ENCODE measurements at regions not wholly inside any gene's neighbourhood (a gene's known extent, or its start where the extent isn't known, plus 50 kb on each side); places are given as distances from the start of the nearest gene placed in this dataset.

DNA sequence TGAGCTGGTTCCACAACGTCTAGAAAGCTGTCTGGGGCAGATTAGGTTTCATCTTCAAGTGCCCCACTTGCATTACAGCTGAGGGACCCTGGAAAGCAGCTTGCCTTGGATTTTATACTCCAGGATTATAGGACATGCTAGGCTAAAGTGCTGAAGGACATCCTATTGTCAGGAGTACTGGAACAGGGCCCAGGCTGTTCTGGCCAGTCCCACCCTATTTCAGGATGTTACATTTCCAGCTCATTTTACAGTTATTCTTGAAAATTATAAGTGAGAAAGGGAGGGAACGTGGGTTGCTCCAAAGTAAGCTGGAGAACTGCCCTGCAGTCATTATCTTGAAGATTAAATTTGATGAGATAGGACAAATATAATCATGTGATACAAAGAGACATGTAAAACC is 71.0 kb upstream of the UGT8 start:
- no peak for DNase-seq (ENCODE audit: low read depth in 2 of 2)

- DNase-seq (ENCODE audit: low read depth in 2 of 2): no peak
These were observed 62.9 kb upstream of the UGT8 start for GRCh38 chr4:114535725-114536124.

GRCh38 chr4:114537352-114537751 is 61.3 kb upstream of the UGT8 start:
- no peak for DNase-seq (ENCODE audit: low read depth in 2 of 2)

GRCh38 chr4:114538012-114538617 is 60.5 kb upstream of the UGT8 start:
- DNase-seq (ENCODE audit: low read depth in 2 of 2): no peak

DNA sequence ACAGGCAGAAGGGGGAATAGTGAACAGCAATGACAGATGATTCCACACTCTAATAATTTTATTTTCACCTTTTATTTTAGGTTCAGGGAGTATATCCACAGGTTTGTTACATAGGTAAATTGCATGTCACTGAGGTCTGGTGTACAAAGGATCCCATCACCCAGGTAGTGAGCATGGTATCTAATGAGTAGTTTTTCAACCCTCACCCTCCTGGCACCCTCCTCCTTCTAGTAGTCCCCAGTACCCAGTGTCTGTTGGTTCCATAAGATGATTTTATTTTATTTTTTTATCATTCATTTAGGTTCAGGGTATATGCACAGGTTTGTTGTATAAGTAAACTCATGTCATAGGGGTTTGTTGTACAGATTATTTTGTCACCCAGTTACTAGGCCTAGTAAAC is 58.6 kb upstream of the UGT8 start:
- DNase-seq (ENCODE audit: low read depth in 2 of 2): no peak

DNA sequence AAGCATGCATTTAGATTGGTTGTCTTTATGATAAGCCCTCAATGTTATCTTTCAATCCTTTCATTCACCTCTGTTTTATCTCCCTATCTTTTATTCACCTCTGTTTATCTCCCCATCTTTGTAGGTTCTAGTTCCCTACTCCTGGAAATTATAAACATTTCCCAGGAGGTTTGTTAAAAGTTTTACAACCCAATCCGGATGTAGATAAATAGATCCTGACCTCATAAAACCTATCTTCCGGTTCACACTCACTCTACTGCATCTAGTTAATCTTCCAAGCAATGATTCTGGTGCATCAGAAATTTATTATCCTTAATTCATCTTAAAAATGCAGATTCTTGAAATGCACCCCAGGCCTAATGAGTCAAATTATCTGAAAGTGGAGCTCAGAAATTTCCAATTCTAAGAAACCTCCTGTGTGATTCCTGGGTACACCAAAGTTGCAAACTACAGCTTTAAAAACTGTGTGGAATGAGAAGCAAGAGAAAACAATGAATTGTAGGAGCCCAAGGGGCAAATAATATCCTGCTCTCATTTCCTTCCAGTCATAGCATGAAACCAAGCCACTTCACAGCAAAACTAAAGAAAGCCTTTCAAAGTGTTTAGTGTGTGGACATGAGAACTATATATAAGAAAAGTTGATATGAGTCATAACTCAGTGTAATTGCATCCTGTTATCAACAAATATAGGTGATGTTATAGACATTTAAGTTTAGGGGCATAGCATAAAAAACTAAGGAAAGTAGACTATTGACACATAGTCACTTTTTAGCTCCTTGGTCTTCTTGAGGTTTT is 51.1 kb upstream of the UGT8 start:
- no peak for DNase-seq (ENCODE audit: low read depth in 2 of 2)

Data from activated CD4-positive, alpha-beta T cell treated with anti-CD3 and anti-CD28 coated beads for 24 hours (primary cell).